Testis (tissue), 2 donors: ENCODE measurements at regions not wholly inside any gene's neighbourhood (a gene's known extent, or its start where the extent isn't known, plus 50 kb on each side); places are given as distances from the start of the nearest gene placed in this dataset.

Source experiments
- POLR2A ChIP-seq: fragments of 450-650 bp; IDR thresholded peaks from one replicate; pipeline ENCODE4 v1.6.1; 2017; ENCODE audit warnings: antibody characterized with exemption, mild to moderate bottlenecking, moderate library complexity
- TF ChIP-seq, protein P1 (sequence below), 3 experiments: fragments of 450-650 bp in 2 of 3; fragments of 200-600 bp in 1 of 3; sonication (generic) in 1 of 3; IDR thresholded peaks; one replicate each; pipeline ENCODE4 v1.5.1; 2016 to 2019; ENCODE audit warnings: antibody characterized with exemption in 3 of 3, mild to moderate bottlenecking in 2 of 3, moderate library complexity in 1 of 3

DNA sequence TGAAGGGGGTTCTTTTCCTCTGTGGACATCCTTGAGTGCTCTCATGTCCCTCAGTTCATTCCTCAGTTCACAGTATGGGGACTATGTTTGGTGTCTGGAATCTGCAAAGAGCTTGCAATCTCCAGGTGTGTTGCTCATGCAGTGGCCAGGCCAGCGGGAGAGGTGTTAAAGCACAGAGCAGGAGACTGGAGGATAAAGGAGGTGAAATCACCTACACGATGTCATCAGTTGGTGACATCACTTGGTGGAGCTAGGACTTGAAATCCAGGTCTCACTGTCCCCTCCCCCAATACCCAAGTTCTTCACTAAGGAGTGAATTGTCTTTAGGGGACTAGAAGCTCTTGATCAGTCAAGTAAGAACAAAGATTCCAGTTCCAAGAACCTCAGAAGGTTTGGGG is 197.3 kb upstream of the ZNF618 start:
- TF ChIP-seq, protein P1, sequence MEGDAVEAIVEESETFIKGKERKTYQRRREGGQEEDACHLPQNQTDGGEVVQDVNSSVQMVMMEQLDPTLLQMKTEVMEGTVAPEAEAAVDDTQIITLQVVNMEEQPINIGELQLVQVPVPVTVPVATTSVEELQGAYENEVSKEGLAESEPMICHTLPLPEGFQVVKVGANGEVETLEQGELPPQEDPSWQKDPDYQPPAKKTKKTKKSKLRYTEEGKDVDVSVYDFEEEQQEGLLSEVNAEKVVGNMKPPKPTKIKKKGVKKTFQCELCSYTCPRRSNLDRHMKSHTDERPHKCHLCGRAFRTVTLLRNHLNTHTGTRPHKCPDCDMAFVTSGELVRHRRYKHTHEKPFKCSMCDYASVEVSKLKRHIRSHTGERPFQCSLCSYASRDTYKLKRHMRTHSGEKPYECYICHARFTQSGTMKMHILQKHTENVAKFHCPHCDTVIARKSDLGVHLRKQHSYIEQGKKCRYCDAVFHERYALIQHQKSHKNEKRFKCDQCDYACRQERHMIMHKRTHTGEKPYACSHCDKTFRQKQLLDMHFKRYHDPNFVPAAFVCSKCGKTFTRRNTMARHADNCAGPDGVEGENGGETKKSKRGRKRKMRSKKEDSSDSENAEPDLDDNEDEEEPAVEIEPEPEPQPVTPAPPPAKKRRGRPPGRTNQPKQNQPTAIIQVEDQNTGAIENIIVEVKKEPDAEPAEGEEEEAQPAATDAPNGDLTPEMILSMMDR (IDR thresholded peaks at IDR 0.05), result no peak
- TF ChIP-seq POLR2A, result no peak
